Heart right ventricle (tissue), 16 donors: ENCODE measurements at regions not wholly inside any gene's neighbourhood (a gene's known extent, or its start where the extent isn't known, plus 50 kb on each side); places are given as distances from the start of the nearest gene placed in this dataset.
A peak's percentile ranks its signal among the peaks of the same experiment; 100 is the strongest.

Experiments
- ATAC-seq, 8 donors: fragments of 200-7000 bp; cut with Tn5 transposase; one replicate each; pipeline ENCODE4 v1.9.1; 2020; ENCODE audit warnings: mild to moderate bottlenecking in 8 of 8, moderate library complexity in 8 of 8, moderate number of reproducible peaks in 1 of 8
- DNase-seq, 2 donors: peaks; one replicate each; pipeline ENCODE4 v3.0.0-alpha.2; 2020
- H3K27ac ChIP-seq, 10 donors: fragments of 200-600 bp; sonication (generic) in 2 of 10; one replicate each; pipeline versions ENCODE4 v1.5.0 to v1.8.0; 2020 to 2022; ENCODE audit warnings: mild to moderate bottlenecking in 3 of 10
- H3K27me3 ChIP-seq, 7 donors: fragments of 200-600 bp; one replicate each; pipeline ENCODE4 v1.8.0; 2021 to 2022; ENCODE audit warnings: mild to moderate bottlenecking in 2 of 7
- H3K36me3 ChIP-seq, 9 donors: fragments of 200-600 bp; sonication (generic) in 1 of 9; one replicate each; pipeline versions ENCODE4 v1.5.0 to v1.8.0; 2020 to 2022; ENCODE audit warnings: mild to moderate bottlenecking in 2 of 9
- H3K4me1 ChIP-seq, 9 donors: fragments of 200-600 bp; sonication (generic) in 1 of 9; one replicate each; pipeline versions ENCODE4 v1.5.0 to v1.8.0; 2020 to 2022; ENCODE audit warnings: mild to moderate bottlenecking in 4 of 9
- H3K4me3 ChIP-seq, 10 donors: fragments of 200-600 bp; sonication (generic) in 2 of 10; one replicate each; pipeline versions ENCODE4 v1.5.0 to v1.8.0; 2020 to 2022; ENCODE audit warnings: mild to moderate bottlenecking in 7 of 10, moderate library complexity in 2 of 10
- H3K9me3 ChIP-seq, 11 donors: fragments of 200-600 bp in 10 of 11; sonication (generic) in 2 of 11; one replicate each; pipeline versions ENCODE4 v1.5.0 to v1.8.0; 2013 to 2022; ENCODE audit warnings: mild to moderate bottlenecking in 2 of 11, control low read depth in 1 of 11, moderate library complexity in 1 of 11
- WGBS, 2 donors: extraction: QIAGEN DNeasy Blood & Tissue Kit; methylation state at CpG; one replicate each; pipeline ENCODE4 v1.1.7; 2013; ENCODE audit warnings: inconsistent platforms in 1 of 2; 5-methylcytosine and 5-hydroxymethylcytosine counted together
- intact Hi-C, 10 donors: fragments of 100-400 bp; cut with DNase I; formaldehyde crosslinking; loops; one replicate each; pipeline versions ENCODE4 v1.11.1 to v1.14.2; 2022
- TF ChIP-seq, protein P1 (sequence below), 9 donors: fragments of 200-600 bp; sonication (generic) in 2 of 9; IDR thresholded peaks; one replicate each; pipeline versions ENCODE4 v1.5.0 to v1.8.0; 2021 to 2022; ENCODE audit warnings: antibody characterized with exemption in 9 of 9, mild to moderate bottlenecking in 5 of 9, moderate library complexity in 1 of 9
- donor health status: Arrhythmogenic right ventricular cardiomyopathy.
- donor health status: ischemic (EF 13 %, LVEDD 7.1; RV severe dilation, severe dysfunction).
- donor health status: healthy with polysubstance abuse.
- donor health status: DM: no; HTN: yes; CAD: no.
- donor health status: DM: no; HTN: no; CAD: no.
- donor health status: ischemic (EF 25% LVEDD 6.9; RV normal size, moderate dysfunction).
- donor health status: ischemic (EF 25% LVEDD 5.7; RV mildly dilated, moderate dysfunction).
- donor health status: healthy.
- donor health status: DM: yes; HTN: yes; CAD: no.
- donor health status: Ischemic cardiomyopathy.
- donor health status: ischemic (EF 35%, LVEDD 5.7; RV mildly dilated, moderate dysfunction).
- donor health status: nonischemic (EF 11% LVEDD 7.7; RV severe dilation, severe dysfunction).
- donor health status: DM: yes; HTN: yes; CAD: no.
- donor health status: PGD.
- donor health status: ischemic (EF 29% LVEDD 5.4; RV normal size, mild dysfunction).
- donor health status: nonischemic (EF 23%, LVEDD 6.1; RV moderate dilation, normal function).

DNA sequence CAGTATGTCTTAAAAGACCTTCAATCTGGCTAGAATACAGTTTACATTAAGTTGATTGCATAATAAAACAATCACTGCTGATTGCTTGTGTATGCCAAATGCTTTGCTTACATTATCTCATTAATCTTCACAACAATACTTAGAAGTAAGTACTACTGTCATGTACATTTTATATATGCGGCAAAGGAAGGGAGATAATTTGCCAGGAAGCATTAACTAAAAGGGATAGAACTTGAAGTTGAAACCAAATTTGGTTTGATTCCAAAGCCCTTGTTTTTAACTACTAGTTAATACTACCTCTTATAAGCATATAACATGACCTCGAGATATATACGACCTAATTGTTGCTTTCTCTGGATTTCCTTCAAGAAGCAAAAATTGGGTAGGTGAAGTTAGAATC, 155.8 kb downstream of the NTMT2 start:
- intact Hi-C loops: no loop called here
- TF ChIP-seq, protein P1, sequence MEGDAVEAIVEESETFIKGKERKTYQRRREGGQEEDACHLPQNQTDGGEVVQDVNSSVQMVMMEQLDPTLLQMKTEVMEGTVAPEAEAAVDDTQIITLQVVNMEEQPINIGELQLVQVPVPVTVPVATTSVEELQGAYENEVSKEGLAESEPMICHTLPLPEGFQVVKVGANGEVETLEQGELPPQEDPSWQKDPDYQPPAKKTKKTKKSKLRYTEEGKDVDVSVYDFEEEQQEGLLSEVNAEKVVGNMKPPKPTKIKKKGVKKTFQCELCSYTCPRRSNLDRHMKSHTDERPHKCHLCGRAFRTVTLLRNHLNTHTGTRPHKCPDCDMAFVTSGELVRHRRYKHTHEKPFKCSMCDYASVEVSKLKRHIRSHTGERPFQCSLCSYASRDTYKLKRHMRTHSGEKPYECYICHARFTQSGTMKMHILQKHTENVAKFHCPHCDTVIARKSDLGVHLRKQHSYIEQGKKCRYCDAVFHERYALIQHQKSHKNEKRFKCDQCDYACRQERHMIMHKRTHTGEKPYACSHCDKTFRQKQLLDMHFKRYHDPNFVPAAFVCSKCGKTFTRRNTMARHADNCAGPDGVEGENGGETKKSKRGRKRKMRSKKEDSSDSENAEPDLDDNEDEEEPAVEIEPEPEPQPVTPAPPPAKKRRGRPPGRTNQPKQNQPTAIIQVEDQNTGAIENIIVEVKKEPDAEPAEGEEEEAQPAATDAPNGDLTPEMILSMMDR (IDR thresholded peaks at IDR 0.05): no peak
- 90 to 91% methylated on average over 3 of the region's 3 CpGs for WGBS, 2 donors

DNA sequence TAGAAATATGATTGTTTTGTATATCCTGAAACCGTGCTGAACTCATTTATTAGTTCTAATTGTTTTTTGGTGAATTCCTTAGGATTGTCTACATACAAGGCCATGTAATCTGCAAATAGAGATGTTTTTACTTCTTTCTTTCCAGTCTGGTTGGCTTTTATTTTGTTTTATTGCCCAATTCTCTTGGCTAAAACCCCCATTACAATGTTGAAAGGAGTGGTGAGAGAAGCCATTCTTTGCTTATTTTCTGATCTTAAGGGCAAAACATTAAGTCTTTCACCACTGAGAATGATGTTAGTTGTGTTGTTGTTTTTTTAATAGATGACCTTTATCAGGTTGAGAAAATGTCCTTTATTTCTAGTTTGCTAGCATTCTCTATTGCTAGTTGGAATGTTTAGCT, 157.3 kb downstream of the NTMT2 start:
- no peaks in the 10 kb centered on the region for H3K27me3 ChIP-seq
- H3K36me3 ChIP-seq: no peaks in the 10 kb centered on the region
- peaks cover 0 to 19% (median 0%) of the 10 kb centered on the region in 9 donors for H3K4me1 ChIP-seq
- WGBS, 2 donors: 85 to 88% methylated on average over 1 of the region's 1 CpG
- ATAC-seq (no peak), DNase-seq (no peak)
- no peaks in the 10 kb centered on the region for H3K9me3 ChIP-seq
- no peak overlapping the region for H3K4me3 ChIP-seq
- intact Hi-C loops: no loop called here
- TF ChIP-seq, protein P1 (IDR thresholded peaks at IDR 0.05): no peak
- no peak overlapping the region for H3K27ac ChIP-seq

More for the DNA sequence above, 155.8 kb downstream of the NTMT2 start:
- no peaks in the 10 kb centered on the region for H3K36me3 ChIP-seq
- H3K9me3 ChIP-seq: peaks cover 0 to 12% (median 0%) of the 10 kb centered on the region in 11 donors
- ATAC-seq (no peak), DNase-seq (no peak)
- H3K4me3 ChIP-seq: no peak overlapping the region
- no peak overlapping the region for H3K27ac ChIP-seq
- no peaks in the 10 kb centered on the region for H3K27me3 ChIP-seq
- peaks cover 0 to 8% (median 0%) of the 10 kb centered on the region in 9 donors for H3K4me1 ChIP-seq

DNA sequence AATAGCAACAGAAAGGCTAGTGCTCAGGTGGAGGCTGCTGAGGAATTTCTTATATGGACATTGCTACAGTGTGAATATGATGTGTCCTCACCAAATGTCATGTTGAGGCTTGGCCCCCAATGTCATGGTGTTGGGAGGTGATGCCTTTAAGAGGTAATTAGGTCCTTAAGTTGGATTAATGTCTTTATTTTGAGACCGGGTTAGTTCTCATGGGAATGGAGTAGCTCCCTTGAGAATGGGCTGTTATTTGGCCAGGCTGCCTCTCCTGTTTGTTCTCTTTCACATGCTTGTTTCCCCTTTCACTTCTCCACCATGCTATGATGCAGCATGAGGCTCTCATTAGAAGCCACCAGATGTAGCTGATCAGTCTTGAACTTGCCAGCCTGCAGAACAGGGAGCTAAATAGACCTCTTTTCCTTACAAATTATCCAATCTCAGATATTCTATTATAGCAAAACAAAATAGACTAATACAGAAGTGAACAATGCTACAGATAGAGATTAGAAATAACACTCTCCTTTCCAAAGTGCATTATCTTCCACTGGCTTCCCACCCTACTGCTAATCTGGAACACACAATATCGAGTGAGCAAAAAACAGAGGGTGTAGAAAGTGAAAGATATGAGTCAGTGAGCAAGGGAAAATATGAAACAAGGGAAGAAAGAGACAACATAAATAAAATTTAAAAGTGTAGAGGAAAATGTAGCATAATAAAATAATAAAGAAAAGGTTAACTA, 160.2 kb downstream of the NTMT2 start:
- Histone ChIP-seq H3K27me3 (no peaks in the 10 kb centered on the region), H3K27ac (peak overlapping the region in 3 of 10 donors; percentile 4 to 35 (median 10)), H3K4me1 (peaks cover 0 to 26% (median 9%) of the 10 kb centered on the region in 9 donors), H3K4me3 (no peak overlapping the region), H3K36me3 (no peaks in the 10 kb centered on the region), H3K9me3 (no peaks in the 10 kb centered on the region)
- TF ChIP-seq, protein P1 (IDR thresholded peaks at IDR 0.05): no peak
- intact Hi-C loops: no loop called here
- DNase-seq (no peak), ATAC-seq (no peak)
- WGBS, 2 donors: 48 to 51% methylated on average over 2 of the region's 2 CpGs

DNA sequence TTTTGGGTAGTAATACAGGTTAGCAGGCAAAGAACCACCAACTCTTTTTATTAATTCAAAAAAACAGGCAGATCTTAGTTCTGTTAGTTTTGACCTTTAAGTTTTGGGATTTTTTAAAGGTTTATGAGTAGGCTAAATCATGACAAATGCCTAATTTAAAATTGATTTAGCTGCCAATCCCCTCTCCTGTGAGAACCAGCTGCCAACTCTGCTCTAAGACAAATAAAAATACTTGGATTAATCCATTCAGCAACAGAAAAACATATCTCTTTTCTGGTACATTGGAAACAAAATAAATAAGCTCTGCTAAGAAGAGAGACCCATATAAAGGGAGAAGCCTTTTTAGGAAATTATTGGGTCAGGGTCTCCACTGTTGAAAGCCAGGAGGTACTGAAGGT, 160.8 kb downstream of the NTMT2 start:
- TF ChIP-seq, protein P1 (IDR thresholded peaks at IDR 0.05): no peak
- intact Hi-C loops: no loop called here
- Histone ChIP-seq H3K4me1 (peaks cover 0 to 26% (median 9%) of the 10 kb centered on the region in 9 donors), H3K27me3 (no peaks in the 10 kb centered on the region), H3K36me3 (no peaks in the 10 kb centered on the region), H3K9me3 (no peaks in the 10 kb centered on the region), H3K4me3 (no peak overlapping the region), H3K27ac (peak overlapping the region in 4 of 10 donors; percentile 4 to 35 (median 14))
- ATAC-seq (no peak), DNase-seq (no peak)
